Osteocyte (in vitro differentiated cells): ENCODE measurements at regions not wholly inside any gene's neighbourhood (a gene's known extent, or its start where the extent isn't known, plus 50 kb on each side); places are given as distances from the start of the nearest gene placed in this dataset.
"Not testable (repeated sequence)": the region's sequence is repeated elsewhere in the genome, so short reads cannot be mapped to it uniquely, and the experiment has no call there.

ENCODE experiments used
- DNase-seq: peaks from one replicate; pipeline ENCODE4 v3.0.0; 2021; ENCODE audit warnings: mixed read lengths; ENCODE audit not compliant: unreplicated experiment; ENCODE audit errors: extremely low spot score
- H3K27ac Mint-ChIP-seq: one replicate; pipeline ENCODE4 v1.8.0; 2021; ENCODE audit warnings: mild to moderate bottlenecking, mixed read lengths; ENCODE audit not compliant: unreplicated experiment
- H3K27me3 Mint-ChIP-seq: one replicate; pipeline ENCODE4 v1.8.0; 2021; ENCODE audit warnings: mixed read lengths; ENCODE audit not compliant: unreplicated experiment
- H3K36me3 Mint-ChIP-seq: one replicate; pipeline ENCODE4 v1.8.0; 2021; ENCODE audit warnings: mixed read lengths; ENCODE audit not compliant: unreplicated experiment
- H3K4me1 Mint-ChIP-seq: one replicate; pipeline ENCODE4 v1.8.0; 2021; ENCODE audit warnings: mixed read lengths; ENCODE audit not compliant: unreplicated experiment
- H3K4me3 Mint-ChIP-seq: one replicate; pipeline ENCODE4 v1.8.0; 2021; ENCODE audit warnings: mild to moderate bottlenecking, moderate library complexity, mixed read lengths; ENCODE audit not compliant: unreplicated experiment
- H3K9me3 Mint-ChIP-seq: one replicate; pipeline ENCODE4 v1.8.0; 2021; ENCODE audit warnings: mixed read lengths; ENCODE audit not compliant: unreplicated experiment
- CTCF ChIP-seq: fragments of 200-600 bp; sonication (generic); IDR thresholded peaks from 2 replicates; pipeline ENCODE4 v1.5.0; 2021; ENCODE audit warnings: antibody characterized with exemption, mild to moderate bottlenecking, moderate library complexity

- H3K9me3 Mint-ChIP-seq, result peaks cover 18% of the 10 kb centered on the region
- no peaks in the 10 kb centered on the region for H3K36me3 Mint-ChIP-seq
- no peak for DNase-seq
- no peak overlapping the region for H3K27ac Mint-ChIP-seq
- no peak overlapping the region for H3K4me3 Mint-ChIP-seq
- TF ChIP-seq CTCF, result no peak
- H3K4me1 Mint-ChIP-seq, result no peaks in the 10 kb centered on the region
- H3K27me3 Mint-ChIP-seq, result no peaks in the 10 kb centered on the region
Observed at GRCh38 chr16:31664683-31665482, 137.2 kb downstream of the AHSP start.

- no peaks in the 10 kb centered on the region for H3K4me1 Mint-ChIP-seq
- no peak for TF ChIP-seq CTCF
- H3K36me3 Mint-ChIP-seq, result no peaks in the 10 kb centered on the region
- H3K27me3 Mint-ChIP-seq, result no peaks in the 10 kb centered on the region
- no peak overlapping the region for H3K4me3 Mint-ChIP-seq
- no peak for DNase-seq
- H3K27ac Mint-ChIP-seq, result no peak overlapping the region
- H3K9me3 Mint-ChIP-seq, result no peaks in the 10 kb centered on the region
Observed at GRCh38 chr16:31674686-31675085, 147.0 kb downstream of the AHSP start.

GRCh38 chr16:31676731-31677130 is 149.0 kb downstream of the AHSP start:
- H3K9me3 Mint-ChIP-seq, result no peaks in the 10 kb centered on the region
- DNase-seq, result no peak
- H3K4me1 Mint-ChIP-seq, result no peaks in the 10 kb centered on the region
- H3K27ac Mint-ChIP-seq, result no peak overlapping the region
- H3K27me3 Mint-ChIP-seq, result no peaks in the 10 kb centered on the region
- no peak overlapping the region for H3K4me3 Mint-ChIP-seq
- no peak for TF ChIP-seq CTCF
- no peaks in the 10 kb centered on the region for H3K36me3 Mint-ChIP-seq

GRCh38 chr16:31678649-31679325 is 151.1 kb downstream of the AHSP start:
- no peak overlapping the region for H3K4me3 Mint-ChIP-seq
- H3K9me3 Mint-ChIP-seq, result no peaks in the 10 kb centered on the region
- no peaks in the 10 kb centered on the region for H3K36me3 Mint-ChIP-seq
- no peaks in the 10 kb centered on the region for H3K4me1 Mint-ChIP-seq
- no peak for DNase-seq
- H3K27me3 Mint-ChIP-seq, result no peaks in the 10 kb centered on the region
- TF ChIP-seq CTCF, result no peak
- H3K27ac Mint-ChIP-seq, result no peak overlapping the region

GRCh38 chr16:31689331-31689730 is 161.6 kb downstream of the AHSP start:
- H3K27me3 Mint-ChIP-seq, H3K4me3 Mint-ChIP-seq, DNase-seq, H3K27ac Mint-ChIP-seq, H3K36me3 Mint-ChIP-seq, H3K4me1 Mint-ChIP-seq: not testable (repeated sequence)
- peaks cover 10% of the 10 kb centered on the region for H3K9me3 Mint-ChIP-seq

- H3K27ac Mint-ChIP-seq, H3K36me3 Mint-ChIP-seq, DNase-seq, H3K9me3 Mint-ChIP-seq, H3K4me1 Mint-ChIP-seq, H3K4me3 Mint-ChIP-seq: not testable (repeated sequence)
- H3K27me3 Mint-ChIP-seq, result peaks cover 13% of the 10 kb centered on the region
Observed at GRCh38 chr16:31692338-31692737, 164.6 kb downstream of the AHSP start.
